H9 (cell line): ENCODE measurements at regions not wholly inside any gene's neighbourhood (a gene's known extent, or its start where the extent isn't known, plus 50 kb on each side); places are given as distances from the start of the nearest gene placed in this dataset.

ENCODE experiments used
- DNase-seq: peaks from one replicate; pipeline ENCODE4 v3.0.0-alpha.2; 2017
- H2AFZ ChIP-seq: one replicate; pipeline ENCODE4 v1.6.1; 2013; ENCODE audit warnings: mild to moderate bottlenecking, low read length, control low read depth, moderate library complexity
- H2AK5ac ChIP-seq: 2 replicates; pipeline ENCODE4 v1.6.1; 2013; ENCODE audit warnings: low read length, control low read depth, mixed read lengths; ENCODE audit not compliant: insufficient read length
- H2BK120ac ChIP-seq: one replicate; pipeline ENCODE4 v1.6.1; 2013; ENCODE audit warnings: low read depth, mild to moderate bottlenecking, low read length, control low read depth, inconsistent platforms; ENCODE audit not compliant: poor library complexity, severe bottlenecking
- H2BK12ac ChIP-seq: 2 replicates; pipeline ENCODE4 v1.6.1; 2013; ENCODE audit warnings: low read length, control low read depth, mixed read lengths, low read depth; ENCODE audit not compliant: insufficient read length
- H2BK15ac ChIP-seq: 2 replicates; pipeline ENCODE4 v1.6.1; 2013; ENCODE audit warnings: low read depth, low read length, control low read depth
- H2BK20ac ChIP-seq: one replicate; pipeline ENCODE4 v1.6.1; 2013; ENCODE audit warnings: low read depth, mild to moderate bottlenecking, low read length, control low read depth, inconsistent platforms; ENCODE audit not compliant: poor library complexity, severe bottlenecking
- H2BK5ac ChIP-seq: 2 replicates; pipeline ENCODE4 v1.6.1; 2013; ENCODE audit warnings: low read length, control low read depth, mixed read lengths; ENCODE audit not compliant: insufficient read length
- H3K14ac ChIP-seq: 2 replicates; pipeline ENCODE4 v1.6.1; 2013; ENCODE audit warnings: low read length, control low read depth; ENCODE audit not compliant: insufficient read depth
- H3K18ac ChIP-seq: 2 replicates; pipeline ENCODE4 v1.6.1; 2013; ENCODE audit warnings: low read depth, mild to moderate bottlenecking, mixed read lengths, low read length, control low read depth; ENCODE audit not compliant: insufficient read length
- H3K23ac ChIP-seq: 2 replicates; pipeline ENCODE4 v1.6.1; 2013; ENCODE audit warnings: low read length, control low read depth, mixed read lengths, low read depth; ENCODE audit not compliant: insufficient read length
- H3K23me2 ChIP-seq: 2 replicates; pipeline ENCODE4 v1.6.1; 2013; ENCODE audit warnings: low read depth, mild to moderate bottlenecking, mixed read lengths, low read length, control low read depth; ENCODE audit not compliant: insufficient read length, poor library complexity, severe bottlenecking
- H3K27ac ChIP-seq: 2 replicates; pipeline ENCODE4 v1.5.1; 2013; ENCODE audit warnings: low read length, control low read depth, mixed read lengths, low read depth; ENCODE audit not compliant: insufficient read length
- H3K27me3 ChIP-seq: 2 replicates; pipeline ENCODE4 v1.6.1; 2013; ENCODE audit warnings: low read length, control low read depth, inconsistent platforms; ENCODE audit not compliant: insufficient read depth
- H3K4ac ChIP-seq: 2 replicates; pipeline ENCODE4 v1.6.1; 2013; ENCODE audit warnings: low read depth, mild to moderate bottlenecking, control low read depth, inconsistent platforms, low read length, moderate library complexity
- H3K4me1 ChIP-seq: 2 replicates; pipeline ENCODE4 v1.6.1; 2013; ENCODE audit warnings: low read length, control low read depth, inconsistent platforms; ENCODE audit not compliant: insufficient read depth
- H3K4me2 ChIP-seq: 2 replicates; pipeline ENCODE4 v1.6.1; 2013; ENCODE audit warnings: low read length, control low read depth, mixed read lengths; ENCODE audit not compliant: insufficient read length, insufficient read depth
- H3K56ac ChIP-seq: 2 replicates; pipeline ENCODE4 v1.6.1; 2013; ENCODE audit warnings: low read depth, mild to moderate bottlenecking, mixed read lengths, low read length, control low read depth; ENCODE audit not compliant: insufficient read length
- H3K79me1 ChIP-seq: 2 replicates; pipeline ENCODE4 v1.6.1; 2013; ENCODE audit warnings: low read depth, mild to moderate bottlenecking, moderate library complexity, low read length, control low read depth, inconsistent platforms; ENCODE audit not compliant: insufficient read depth, poor library complexity, severe bottlenecking
- H3K79me2 ChIP-seq: 2 replicates; pipeline ENCODE4 v1.6.1; 2013; ENCODE audit warnings: low read length, control low read depth, inconsistent platforms; ENCODE audit not compliant: insufficient read depth
- H3K9ac ChIP-seq: 2 replicates; pipeline ENCODE4 v1.6.1; 2013; ENCODE audit warnings: low read length, control low read depth, mixed read lengths; ENCODE audit not compliant: insufficient read length; ENCODE audit errors: extremely low read depth
- H3K9me3 ChIP-seq: one replicate; pipeline ENCODE4 v1.6.1; 2013; ENCODE audit warnings: low read depth, low read length, inconsistent platforms; ENCODE audit not compliant: control insufficient read depth
- H3T11ph ChIP-seq: one replicate; pipeline ENCODE4 v1.6.1; 2013; ENCODE audit warnings: mild to moderate bottlenecking, low read length, control low read depth, inconsistent platforms
- H4K20me1 ChIP-seq: one replicate; pipeline ENCODE4 v1.6.1; 2013; ENCODE audit not compliant: control insufficient read depth, insufficient read length, insufficient read depth
- H4K5ac ChIP-seq: 2 replicates; pipeline ENCODE4 v1.6.1; 2013; ENCODE audit warnings: low read depth, mild to moderate bottlenecking, mixed read lengths, low read length, control low read depth; ENCODE audit not compliant: insufficient read length
- H4K8ac ChIP-seq: replicated peaks from 2 replicates; pipeline ENCODE4 v1.6.1; 2013; ENCODE audit warnings: low read length, control low read depth, mixed read lengths, low read depth; ENCODE audit not compliant: insufficient read length
- H4K91ac ChIP-seq: 2 replicates; pipeline ENCODE4 v1.6.1; 2013; ENCODE audit warnings: low read depth, mild to moderate bottlenecking, moderate library complexity, mixed read lengths, low read length, control low read depth; ENCODE audit not compliant: insufficient read length
- H3K27ac Mint-ChIP-seq, 3 experiments: 2 replicates in 2 of 3; 3 replicates in 1 of 3; pipeline ENCODE4 v1.8.0; 2020 to 2021; ENCODE audit warnings: mixed read lengths in 3 of 3, mild to moderate bottlenecking in 1 of 3, moderate library complexity in 1 of 3
- H3K27me3 Mint-ChIP-seq: 2 replicates; pipeline ENCODE4 v1.8.0; 2021; ENCODE audit warnings: low read depth, mild to moderate bottlenecking, moderate library complexity, mixed read lengths
- H3K36me3 Mint-ChIP-seq, 3 experiments: 2 replicates in 2 of 3; 3 replicates in 1 of 3; pipeline ENCODE4 v1.8.0; 2020 to 2021; ENCODE audit warnings: low read depth in 3 of 3, mixed read lengths in 3 of 3; ENCODE audit not compliant: insufficient read depth in 1 of 3
- H3K4me1 Mint-ChIP-seq, 2 experiments: 2 replicates each; pipeline ENCODE4 v1.8.0; 2020; ENCODE audit warnings: mixed read lengths in 2 of 2
- H3K4me3 Mint-ChIP-seq, 2 experiments: 2 replicates in 1 of 2; 3 replicates in 1 of 2; pipeline ENCODE4 v1.8.0; 2020 to 2021; ENCODE audit warnings: mild to moderate bottlenecking in 2 of 2, mixed read lengths in 2 of 2, moderate library complexity in 1 of 2
- H3K9me3 Mint-ChIP-seq, 2 experiments: 2 replicates in 1 of 2; 3 replicates in 1 of 2; pipeline ENCODE4 v1.8.0; 2020; ENCODE audit warnings: mild to moderate bottlenecking in 2 of 2, mixed read lengths in 2 of 2, moderate library complexity in 1 of 2
- WGBS: extraction: QIAGEN DNeasy Blood & Tissue Kit; methylation state at CpG from one replicate; pipeline ENCODE4 v1.1.7; 2013; ENCODE audit warnings: missing lambda C conversion rate, low lambda C conversion rate, mixed read lengths; ENCODE audit not compliant: insufficient read length; ENCODE audit errors: extremely low coverage; 5-methylcytosine and 5-hydroxymethylcytosine counted together
- TF ChIP-seq, protein P1 (sequence below): fragments of 200-600 bp; sonication (generic); conservative IDR thresholded peaks from 3 replicates; pipeline ENCODE4 v1.8.0; 2021; ENCODE audit warnings: antibody characterized with exemption, mild to moderate bottlenecking

DNA sequence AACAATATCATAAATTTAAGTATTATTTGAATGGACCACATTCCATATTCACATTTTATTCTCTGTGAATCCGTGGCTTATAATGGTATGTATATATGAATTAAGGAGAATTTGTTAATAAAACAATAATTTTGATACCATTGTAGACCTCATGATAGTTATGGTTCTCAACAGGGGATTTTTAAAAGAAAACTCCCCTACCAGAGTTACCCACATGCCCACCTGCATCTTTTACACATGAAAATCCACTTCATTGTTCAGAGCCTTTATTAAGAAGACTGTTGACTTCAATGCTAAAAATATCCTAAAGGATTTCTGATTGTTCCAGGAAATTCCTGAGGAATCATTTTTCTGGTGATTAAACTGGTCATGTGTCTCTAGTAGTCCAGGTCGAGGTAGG is 557.7 kb upstream of the MEF2C start:
- Histone ChIP-seq H2BK5ac (no peak overlapping the region), H3K23ac (no peak overlapping the region), H4K91ac (no peak overlapping the region), H2AFZ (no peak overlapping the region), H2BK120ac (no peak overlapping the region), H3K4me1 (no peaks in the 10 kb centered on the region), H4K8ac (no peak overlapping the region), H3K56ac (no peak overlapping the region), H3K79me1 (no peaks in the 10 kb centered on the region), H3K18ac (no peak overlapping the region), H2BK15ac (no peak overlapping the region), H2AK5ac (no peak overlapping the region), H3K9ac (no peak overlapping the region), H3K4me2 (no peak overlapping the region), H3K27ac (no peak overlapping the region), H3K14ac (no peak overlapping the region), H4K5ac (no peak overlapping the region), H3K9me3 (no peaks in the 10 kb centered on the region), H3K27me3 (no peaks in the 10 kb centered on the region), H4K20me1 (no peaks in the 10 kb centered on the region), H3K79me2 (no peaks in the 10 kb centered on the region), H2BK20ac (no peak overlapping the region), H3K23me2 (no peaks in the 10 kb centered on the region), H3T11ph (no peak overlapping the region), H3K4ac (no peak overlapping the region), H2BK12ac (no peak overlapping the region)
- H3K27ac Mint-ChIP-seq: no peak overlapping the region
- no peaks in the 10 kb centered on the region for H3K9me3 Mint-ChIP-seq
- peaks cover 0 to 2% of the 10 kb centered on the region in 2 experiments; a peak in 2 of 4 replicates for H3K4me1 Mint-ChIP-seq
- no peak overlapping the region for H3K4me3 Mint-ChIP-seq
- TF ChIP-seq, protein P1, sequence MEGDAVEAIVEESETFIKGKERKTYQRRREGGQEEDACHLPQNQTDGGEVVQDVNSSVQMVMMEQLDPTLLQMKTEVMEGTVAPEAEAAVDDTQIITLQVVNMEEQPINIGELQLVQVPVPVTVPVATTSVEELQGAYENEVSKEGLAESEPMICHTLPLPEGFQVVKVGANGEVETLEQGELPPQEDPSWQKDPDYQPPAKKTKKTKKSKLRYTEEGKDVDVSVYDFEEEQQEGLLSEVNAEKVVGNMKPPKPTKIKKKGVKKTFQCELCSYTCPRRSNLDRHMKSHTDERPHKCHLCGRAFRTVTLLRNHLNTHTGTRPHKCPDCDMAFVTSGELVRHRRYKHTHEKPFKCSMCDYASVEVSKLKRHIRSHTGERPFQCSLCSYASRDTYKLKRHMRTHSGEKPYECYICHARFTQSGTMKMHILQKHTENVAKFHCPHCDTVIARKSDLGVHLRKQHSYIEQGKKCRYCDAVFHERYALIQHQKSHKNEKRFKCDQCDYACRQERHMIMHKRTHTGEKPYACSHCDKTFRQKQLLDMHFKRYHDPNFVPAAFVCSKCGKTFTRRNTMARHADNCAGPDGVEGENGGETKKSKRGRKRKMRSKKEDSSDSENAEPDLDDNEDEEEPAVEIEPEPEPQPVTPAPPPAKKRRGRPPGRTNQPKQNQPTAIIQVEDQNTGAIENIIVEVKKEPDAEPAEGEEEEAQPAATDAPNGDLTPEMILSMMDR: no peak
- no peak for DNase-seq
- no peaks in the 10 kb centered on the region for H3K36me3 Mint-ChIP-seq
- no peaks in the 10 kb centered on the region for H3K27me3 Mint-ChIP-seq
- no CpG with 5 or more reads among the region's 2 CpGs for WGBS
